H1 (cell line): ENCODE measurements at regions not wholly inside any gene's neighbourhood (a gene's known extent, or its start where the extent isn't known, plus 50 kb on each side); places are given as distances from the start of the nearest gene placed in this dataset.

Source experiments
- HDAC6 ChIP-seq: IDR thresholded peaks from one replicate; pipeline ENCODE4 v1.7.1; 2012; ENCODE audit warnings: low read depth, mild to moderate bottlenecking, inconsistent platforms, low read length, moderate library complexity

GRCh38 chr1:50271968-50272578 lies 151.2 kb downstream of the DMRTA2 start (continued):
- no peak for TF ChIP-seq HDAC6
